ENCODE measurements at regions not wholly inside any gene's neighbourhood (a gene's known extent, or its start where the extent isn't known, plus 50 kb on each side); places are given as distances from the start of the nearest gene placed in this dataset.

DNA sequence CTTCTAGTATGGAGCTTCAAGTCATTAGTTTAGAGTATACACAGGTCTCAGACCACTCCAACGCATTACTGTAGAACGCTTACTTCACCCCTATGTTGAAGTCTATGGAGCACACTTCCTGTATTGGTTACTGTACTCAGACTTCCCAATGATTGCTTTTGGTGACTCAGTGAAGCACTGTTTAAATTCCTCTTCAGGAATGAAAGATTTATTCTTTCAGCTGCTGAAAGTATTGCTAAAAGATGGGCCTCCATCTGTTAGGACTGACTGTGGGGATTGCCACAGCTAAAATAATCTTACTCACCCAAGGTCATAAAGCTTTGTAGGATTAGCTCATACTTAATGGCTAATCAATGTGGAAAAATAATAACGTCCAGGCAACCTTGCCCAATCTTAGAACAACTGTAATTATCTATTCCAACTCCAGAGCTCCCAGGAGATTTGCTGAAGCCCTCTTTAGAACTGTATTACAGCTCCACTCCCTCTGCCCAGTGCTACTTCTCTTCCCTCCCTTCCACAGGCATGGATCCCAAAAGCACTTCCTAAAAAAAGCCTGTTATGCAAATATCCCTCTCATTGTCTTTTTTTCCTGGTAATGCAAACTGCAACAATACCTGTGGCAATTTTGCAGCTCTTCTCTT, 281.9 kb upstream of the HS3ST1 start:
- no peak for DNase-seq (ENCODE audit: low read depth)

- DNase-seq (ENCODE audit: low read depth) = peak; percentile 18
Observed at GRCh38 chr4:11704186-11704830, 275.6 kb upstream of the HS3ST1 start.

DNA sequence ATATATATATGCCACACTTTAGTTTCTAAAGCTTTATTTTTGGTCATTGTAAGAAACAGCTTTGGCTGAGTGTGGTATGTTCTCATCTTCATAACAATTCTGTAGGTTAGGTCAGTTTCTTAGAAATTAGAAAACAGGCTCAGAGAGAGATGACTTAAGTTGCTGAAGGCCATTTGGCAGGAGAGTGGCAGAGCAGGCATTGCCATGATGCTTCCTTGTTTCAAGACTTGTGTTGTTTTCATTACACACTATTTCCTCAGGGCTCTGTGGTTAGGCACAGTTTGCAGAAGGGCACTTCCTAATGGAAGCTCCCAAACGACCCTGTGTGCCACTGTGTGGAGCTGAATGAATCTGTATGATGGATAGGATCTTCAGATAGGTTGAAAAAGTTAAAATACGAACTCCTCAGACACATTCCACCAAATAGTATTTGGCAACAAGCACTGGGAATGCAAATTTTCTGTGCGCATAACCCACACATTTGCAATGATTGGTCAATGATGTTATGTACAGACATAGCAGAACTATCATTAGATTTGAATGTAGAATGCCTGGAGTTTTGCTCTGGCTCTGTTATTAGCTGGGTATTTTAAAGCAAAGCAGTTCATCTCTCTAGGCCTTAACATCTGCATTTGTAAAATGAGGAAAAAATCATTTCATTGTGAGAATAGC, 274.3 kb upstream of the HS3ST1 start:
- peak; percentile 36 for DNase-seq (ENCODE audit: low read depth)

GRCh38 chr4:11701966-11702725, 273.5 kb upstream of the HS3ST1 start:
- DNase-seq (ENCODE audit: low read depth) = no peak

DNA sequence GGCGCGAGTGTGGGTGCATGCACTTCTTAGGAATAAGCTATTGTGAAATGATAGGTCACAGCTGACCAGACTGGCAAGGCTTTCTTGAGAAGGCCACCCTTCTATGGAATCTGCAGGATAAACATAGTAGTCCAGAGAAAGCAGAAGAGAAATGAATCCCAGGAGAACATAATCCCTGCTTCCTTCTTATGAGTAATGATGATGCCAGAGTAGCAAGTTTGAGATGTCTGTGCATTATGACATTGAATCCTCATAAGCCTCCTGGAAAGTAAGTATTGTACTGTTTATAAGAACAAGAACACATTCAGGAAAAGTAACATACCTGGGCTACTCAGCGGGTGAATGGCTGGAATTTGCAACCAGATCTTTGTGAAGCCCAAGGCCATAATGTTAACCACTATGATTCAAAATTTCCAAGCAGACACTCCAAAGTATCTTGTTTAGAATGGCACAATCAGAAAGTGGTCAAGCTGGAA, 272.1 kb upstream of the HS3ST1 start:
- peak; percentile 83 for DNase-seq (ENCODE audit: low read depth)

DNA sequence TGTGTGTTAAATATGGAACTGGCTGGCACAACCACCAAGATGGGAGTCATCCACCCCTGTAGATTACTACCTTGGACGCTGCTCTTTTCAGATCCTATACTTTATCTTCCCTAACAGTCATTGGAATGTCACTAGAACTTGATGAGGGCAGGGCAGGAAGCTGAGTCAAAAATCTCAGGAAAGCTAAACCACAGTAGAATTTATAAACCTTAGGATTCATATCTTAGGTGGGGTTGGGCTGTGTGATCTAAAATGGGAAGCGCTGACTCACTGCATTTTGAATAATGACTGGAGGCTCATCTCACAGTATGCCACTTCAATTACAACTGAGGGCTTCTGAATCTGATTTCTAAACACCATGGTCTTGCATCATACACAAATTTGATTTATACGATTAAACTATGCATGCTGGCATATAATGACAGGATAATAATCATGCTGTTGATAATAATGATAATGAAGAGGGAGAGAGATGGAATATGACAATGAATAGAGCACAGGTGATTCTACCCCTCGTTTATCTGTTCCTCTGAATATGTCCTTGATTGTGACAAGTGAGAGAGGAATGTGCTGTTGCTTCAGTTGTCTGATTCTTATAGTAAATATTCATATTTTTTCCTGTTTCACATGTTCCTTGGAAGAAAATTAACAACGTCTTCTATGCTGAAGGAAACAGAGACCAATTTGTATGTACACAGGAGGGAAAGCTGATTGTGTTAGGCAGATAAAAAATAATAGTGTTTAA, 270.3 kb upstream of the HS3ST1 start:
- peak; percentile 86 for DNase-seq (ENCODE audit: low read depth)

DNA sequence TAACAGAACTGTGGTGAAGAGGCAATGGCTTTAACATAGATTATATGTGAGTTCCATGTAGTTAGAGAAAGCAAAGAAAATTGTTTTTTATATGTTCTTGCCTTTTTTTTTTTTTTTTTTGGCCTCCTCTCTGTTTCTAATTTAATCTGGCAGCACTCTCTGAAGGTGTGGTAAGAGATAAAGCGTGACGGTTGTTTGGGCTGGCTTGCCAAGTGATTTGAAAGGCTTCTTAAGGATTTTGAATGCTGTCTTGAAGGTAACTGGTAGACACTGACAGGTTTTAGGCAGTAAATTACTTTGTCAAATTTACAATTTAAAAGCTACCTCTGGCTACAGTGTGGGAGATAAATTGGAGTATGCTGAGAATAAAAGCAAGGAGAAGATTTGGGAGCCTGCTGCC, 269.3 kb upstream of the HS3ST1 start:
- peak; percentile 5 for DNase-seq (ENCODE audit: low read depth)

- DNase-seq (ENCODE audit: low read depth) = no peak
Observed at GRCh38 chr4:11693693-11694092, 265.0 kb upstream of the HS3ST1 start.

- no peak for DNase-seq (ENCODE audit: low read depth)
Observed at GRCh38 chr4:11691236-11691635, 262.5 kb upstream of the HS3ST1 start.

- DNase-seq (ENCODE audit: low read depth) = no peak
Observed at GRCh38 chr4:11687727-11688126, 259.0 kb upstream of the HS3ST1 start.

GRCh38 chr4:11685481-11685880, 256.8 kb upstream of the HS3ST1 start:
- no peak for DNase-seq (ENCODE audit: low read depth)

- no peak for DNase-seq (ENCODE audit: low read depth)
Observed at GRCh38 chr4:11675051-11675800, 246.5 kb upstream of the HS3ST1 start.

- DNase-seq (ENCODE audit: low read depth) = no peak
Observed at GRCh38 chr4:11670304-11670703, 241.6 kb upstream of the HS3ST1 start.

- peak; percentile 50 for DNase-seq (ENCODE audit: low read depth)
Observed at GRCh38 chr4:11669156-11669555, 240.5 kb upstream of the HS3ST1 start.

GRCh38 chr4:11663114-11663513, 234.4 kb upstream of the HS3ST1 start:
- DNase-seq (ENCODE audit: low read depth) = no peak

GRCh38 chr4:11650801-11651596, 222.3 kb upstream of the HS3ST1 start:
- peak; percentile 43 for DNase-seq (ENCODE audit: low read depth)

DNA sequence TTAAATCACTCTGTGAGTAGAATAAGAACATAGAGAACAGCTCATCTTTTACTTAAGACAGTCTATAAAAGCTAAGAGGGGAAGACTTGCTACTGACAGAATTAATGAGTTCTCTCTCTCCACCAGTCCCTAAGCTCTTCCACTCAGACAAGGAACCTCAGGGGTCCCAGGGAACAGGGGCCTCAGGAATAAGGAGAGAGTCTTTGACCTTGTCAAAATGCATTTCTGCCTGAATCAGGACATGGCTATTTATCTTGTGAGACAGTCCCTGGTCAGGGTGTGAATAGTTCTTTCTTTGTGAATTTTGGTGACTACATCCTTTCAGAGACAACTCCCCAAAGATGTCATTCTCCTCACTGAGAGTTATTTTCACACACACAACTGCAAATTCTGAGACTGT, 218.7 kb upstream of the HS3ST1 start:
- DNase-seq (ENCODE audit: low read depth) = no peak

- peak; percentile 60 for DNase-seq (ENCODE audit: low read depth)
Observed at GRCh38 chr4:11643081-11643480, 214.4 kb upstream of the HS3ST1 start.

GRCh38 chr4:11640584-11640983, 211.9 kb upstream of the HS3ST1 start:
- DNase-seq (ENCODE audit: low read depth) = peak; percentile 72

GRCh38 chr4:11636551-11636950, 207.9 kb upstream of the HS3ST1 start:
- DNase-seq (ENCODE audit: low read depth) = no peak
